Subcutaneous abdominal adipose tissue (tissue), 5 donors: ENCODE measurements at regions not wholly inside any gene's neighbourhood (a gene's known extent, or its start where the extent isn't known, plus 50 kb on each side); places are given as distances from the start of the nearest gene placed in this dataset.

ENCODE experiments used
- H3K27ac ChIP-seq: one replicate; pipeline ENCODE4 v1.7.0; 2013; ENCODE audit warnings: low read depth, mild to moderate bottlenecking, inconsistent platforms, low read length, moderate library complexity
- H3K27me3 ChIP-seq, 5 donors: one replicate each; pipeline ENCODE4 v1.7.0; 2013; ENCODE audit warnings: low read length in 5 of 5, inconsistent platforms in 1 of 5; ENCODE audit not compliant: control insufficient read depth in 5 of 5, insufficient read depth in 4 of 5
- H3K36me3 ChIP-seq, 5 donors: one replicate each; pipeline ENCODE4 v1.7.0; 2013; ENCODE audit warnings: low read length in 5 of 5; ENCODE audit not compliant: control insufficient read depth in 5 of 5, insufficient read depth in 5 of 5
- H3K4me1 ChIP-seq, 5 donors: one replicate each; pipeline ENCODE4 v1.7.0; 2013; ENCODE audit warnings: low read length in 5 of 5, mild to moderate bottlenecking in 3 of 5, moderate library complexity in 1 of 5; ENCODE audit not compliant: control insufficient read depth in 5 of 5, insufficient read depth in 5 of 5
- H3K4me3 ChIP-seq, 5 donors: one replicate each; pipeline ENCODE4 v1.7.0; 2013; ENCODE audit warnings: low read length in 5 of 5, low read depth in 1 of 5
- H3K9ac ChIP-seq, 5 donors: one replicate each; pipeline ENCODE4 v1.7.0; 2013; ENCODE audit warnings: low read length in 5 of 5, mild to moderate bottlenecking in 4 of 5, moderate library complexity in 3 of 5
- H3K9me3 ChIP-seq, 5 donors: one replicate each; pipeline ENCODE4 v1.7.0; 2013; ENCODE audit warnings: low read length in 5 of 5; ENCODE audit not compliant: control insufficient read depth in 5 of 5
- donor health status: healthy.
- donor health status: healthy.
- donor health status: healthy.
- donor health status: healthy.
- donor health status: healthy.

GRCh38 chr5:86885011-86885410 is 267.3 kb downstream of the COX7C start:
- no peak overlapping the region for H3K9ac ChIP-seq
- H3K27me3 ChIP-seq: no peaks in the 10 kb centered on the region
- H3K9me3 ChIP-seq: no peaks in the 10 kb centered on the region
- no peak overlapping the region for H3K27ac ChIP-seq
- no peaks in the 10 kb centered on the region for H3K4me1 ChIP-seq
- no peaks in the 10 kb centered on the region for H3K36me3 ChIP-seq
- no peak overlapping the region for H3K4me3 ChIP-seq

- Histone ChIP-seq H3K9me3 (no peaks in the 10 kb centered on the region), H3K27me3 (no peaks in the 10 kb centered on the region), H3K9ac (no peak overlapping the region), H3K4me3 (no peak overlapping the region), H3K4me1 (no peaks in the 10 kb centered on the region), H3K27ac (no peak overlapping the region), H3K36me3 (no peaks in the 10 kb centered on the region)
These were observed 267.9 kb downstream of the COX7C start for GRCh38 chr5:86885489-86886230.

GRCh38 chr5:86890375-86890774 is 272.6 kb downstream of the COX7C start:
- Histone ChIP-seq H3K9ac (no peak overlapping the region), H3K4me3 (no peak overlapping the region), H3K4me1 (no peaks in the 10 kb centered on the region), H3K27me3 (no peaks in the 10 kb centered on the region), H3K36me3 (no peaks in the 10 kb centered on the region), H3K9me3 (no peaks in the 10 kb centered on the region), H3K27ac (no peak overlapping the region)

GRCh38 chr5:86894056-86894455 is 276.3 kb downstream of the COX7C start:
- peaks cover 0 to 3% (median 0%) of the 10 kb centered on the region in 5 donors for H3K9me3 ChIP-seq
- no peaks in the 10 kb centered on the region for H3K36me3 ChIP-seq
- H3K27me3 ChIP-seq: no peaks in the 10 kb centered on the region
- no peak overlapping the region for H3K27ac ChIP-seq
- no peak overlapping the region for H3K4me3 ChIP-seq
- no peaks in the 10 kb centered on the region for H3K4me1 ChIP-seq
- H3K9ac ChIP-seq: no peak overlapping the region

- H3K9me3 ChIP-seq: peaks cover 0 to 3% (median 0%) of the 10 kb centered on the region in 5 donors
- H3K36me3 ChIP-seq: no peaks in the 10 kb centered on the region
- no peaks in the 10 kb centered on the region for H3K4me1 ChIP-seq
- no peak overlapping the region for H3K4me3 ChIP-seq
- peaks cover 0 to 2% (median 0%) of the 10 kb centered on the region in 5 donors for H3K27me3 ChIP-seq
- H3K27ac ChIP-seq: no peak overlapping the region
- no peak overlapping the region for H3K9ac ChIP-seq
These were observed 279.2 kb downstream of the COX7C start for GRCh38 chr5:86896916-86897315.

GRCh38 chr5:86909418-86910295 is 291.9 kb downstream of the COX7C start:
- H3K36me3 ChIP-seq: no peaks in the 10 kb centered on the region
- no peak overlapping the region for H3K4me3 ChIP-seq
- no peak overlapping the region for H3K9ac ChIP-seq
- H3K27ac ChIP-seq: no peak overlapping the region
- peaks cover 0 to 18% (median 0%) of the 10 kb centered on the region in 5 donors for H3K4me1 ChIP-seq
- H3K27me3 ChIP-seq: no peaks in the 10 kb centered on the region
- no peaks in the 10 kb centered on the region for H3K9me3 ChIP-seq

GRCh38 chr5:86917117-86917579 is 299.4 kb downstream of the COX7C start:
- H3K36me3 ChIP-seq: no peaks in the 10 kb centered on the region
- no peaks in the 10 kb centered on the region for H3K4me1 ChIP-seq
- no peak overlapping the region for H3K4me3 ChIP-seq
- no peaks in the 10 kb centered on the region for H3K27me3 ChIP-seq
- no peak overlapping the region for H3K27ac ChIP-seq
- no peaks in the 10 kb centered on the region for H3K9me3 ChIP-seq
- H3K9ac ChIP-seq: no peak overlapping the region

GRCh38 chr5:86918246-86918645 is 300.5 kb downstream of the COX7C start:
- H3K4me1 ChIP-seq: no peaks in the 10 kb centered on the region
- no peak overlapping the region for H3K9ac ChIP-seq
- no peaks in the 10 kb centered on the region for H3K27me3 ChIP-seq
- no peaks in the 10 kb centered on the region for H3K9me3 ChIP-seq
- no peaks in the 10 kb centered on the region for H3K36me3 ChIP-seq
- H3K27ac ChIP-seq: no peak overlapping the region
- no peak overlapping the region for H3K4me3 ChIP-seq

- Histone ChIP-seq H3K4me1 (no peaks in the 10 kb centered on the region), H3K9ac (no peak overlapping the region), H3K9me3 (no peaks in the 10 kb centered on the region), H3K27me3 (peaks cover 0 to 2% (median 0%) of the 10 kb centered on the region in 5 donors), H3K4me3 (no peak overlapping the region), H3K36me3 (no peaks in the 10 kb centered on the region), H3K27ac (no peak overlapping the region)
These were observed 308.3 kb downstream of the COX7C start for GRCh38 chr5:86926033-86926432.

- Histone ChIP-seq H3K27me3 (peaks cover 0 to 2% (median 0%) of the 10 kb centered on the region in 5 donors), H3K4me3 (no peak overlapping the region), H3K36me3 (no peaks in the 10 kb centered on the region), H3K9me3 (no peaks in the 10 kb centered on the region), H3K4me1 (no peaks in the 10 kb centered on the region), H3K27ac (no peak overlapping the region), H3K9ac (no peak overlapping the region)
These were observed 311.5 kb downstream of the COX7C start for GRCh38 chr5:86929123-86929766.
